ENCODE measurements at regions not wholly inside any gene's neighbourhood (a gene's known extent, or its start where the extent isn't known, plus 50 kb on each side); places are given as distances from the start of the nearest gene placed in this dataset.

- no CpG with 5 or more reads among the region's 9 CpGs for WGBS (ENCODE audit: insufficient coverage, insufficient read length)
- Histone ChIP-seq H3K9me3 (ENCODE audit: control insufficient read depth, insufficient read depth, low read length) (no peaks in the 10 kb centered on the region), H3K27ac (ENCODE audit: low read length) (no peak overlapping the region), H3K36me3 (ENCODE audit: control insufficient read depth, insufficient read depth, low read length) (no peaks in the 10 kb centered on the region), H3K4me3 (ENCODE audit: low read length) (no peak overlapping the region; the same call in 1 of the 2 replicates), H3K27me3 (ENCODE audit: control insufficient read depth, insufficient read depth, low read length) (no peaks in the 10 kb centered on the region), H3K4me1 (ENCODE audit: control insufficient read depth, insufficient read depth, low read length) (0 out of 2 replicates have a peak, but pooled peaks cover 2% of the 10 kb centered on the region)
- no peak for DNase-seq (ENCODE audit: low read depth, low spot score)
Measured at GRCh38 chr18:39842366-39842914, 2112.6 kb upstream of the PIK3C3 start.

GRCh38 chr18:39841482-39842365 is 2113.3 kb upstream of the PIK3C3 start:
- Histone ChIP-seq H3K27ac (ENCODE audit: low read length) (no peak overlapping the region), H3K36me3 (ENCODE audit: control insufficient read depth, insufficient read depth, low read length) (no peaks in the 10 kb centered on the region), H3K4me1 (ENCODE audit: control insufficient read depth, insufficient read depth, low read length) (0 out of 2 replicates have a peak, but pooled peaks cover 2% of the 10 kb centered on the region), H3K9me3 (ENCODE audit: control insufficient read depth, insufficient read depth, low read length) (no peaks in the 10 kb centered on the region), H3K4me3 (ENCODE audit: low read length) (peak overlapping the region; percentile 77; the same call in 1 of the 2 replicates), H3K27me3 (ENCODE audit: control insufficient read depth, insufficient read depth, low read length) (no peaks in the 10 kb centered on the region)
- WGBS (ENCODE audit: insufficient coverage, insufficient read length): no CpG with 5 or more reads among the region's 47 CpGs
- peak; percentile 54 for DNase-seq (ENCODE audit: low read depth, low spot score)

- Histone ChIP-seq H3K9me3 (ENCODE audit: control insufficient read depth, insufficient read depth, low read length) (no peaks in the 10 kb centered on the region), H3K27me3 (ENCODE audit: control insufficient read depth, insufficient read depth, low read length) (no peaks in the 10 kb centered on the region), H3K4me1 (ENCODE audit: control insufficient read depth, insufficient read depth, low read length) (0 out of 2 replicates have a peak, but pooled peaks cover 2% of the 10 kb centered on the region), H3K36me3 (ENCODE audit: control insufficient read depth, insufficient read depth, low read length) (no peaks in the 10 kb centered on the region), H3K27ac (ENCODE audit: low read length) (no peak overlapping the region), H3K4me3 (ENCODE audit: low read length) (peak overlapping the region; percentile 77; the same call in 1 of the 2 replicates)
- no CpG with 5 or more reads among the region's 7 CpGs for WGBS (ENCODE audit: insufficient coverage, insufficient read length)
- DNase-seq (ENCODE audit: low read depth, low spot score): no peak
Measured at GRCh38 chr18:39840856-39841481, 2114.1 kb upstream of the PIK3C3 start.

- Histone ChIP-seq H3K4me1 (ENCODE audit: control insufficient read depth, insufficient read depth, low read length) (0 out of 2 replicates have a peak, but pooled peaks cover 2% of the 10 kb centered on the region), H3K27ac (ENCODE audit: low read length) (no peak overlapping the region), H3K9me3 (ENCODE audit: control insufficient read depth, insufficient read depth, low read length) (no peaks in the 10 kb centered on the region), H3K36me3 (ENCODE audit: control insufficient read depth, insufficient read depth, low read length) (no peaks in the 10 kb centered on the region), H3K4me3 (ENCODE audit: low read length) (no peak overlapping the region), H3K27me3 (ENCODE audit: control insufficient read depth, insufficient read depth, low read length) (no peaks in the 10 kb centered on the region)
- DNase-seq (ENCODE audit: low read depth, low spot score): no peak
- WGBS (ENCODE audit: insufficient coverage, insufficient read length): no CpG with 5 or more reads among the region's 3 CpGs
Measured at GRCh38 chr18:39840406-39840805, 2114.6 kb upstream of the PIK3C3 start.

- Histone ChIP-seq H3K36me3 (ENCODE audit: control insufficient read depth, insufficient read depth, low read length) (no peaks in the 10 kb centered on the region), H3K27ac (ENCODE audit: low read length) (no peak overlapping the region), H3K4me1 (ENCODE audit: control insufficient read depth, insufficient read depth, low read length) (0 out of 2 replicates have a peak, but pooled peaks cover 2% of the 10 kb centered on the region), H3K4me3 (ENCODE audit: low read length) (no peak overlapping the region), H3K27me3 (ENCODE audit: control insufficient read depth, insufficient read depth, low read length) (no peaks in the 10 kb centered on the region), H3K9me3 (ENCODE audit: control insufficient read depth, insufficient read depth, low read length) (no peaks in the 10 kb centered on the region)
- WGBS (ENCODE audit: insufficient coverage, insufficient read length): 100% methylated on average over 1 of the region's 4 CpGs
- no peak for DNase-seq (ENCODE audit: low read depth, low spot score)
Measured at GRCh38 chr18:39839782-39840181, 2115.3 kb upstream of the PIK3C3 start.

- no CpG with 5 or more reads among the region's 3 CpGs for WGBS (ENCODE audit: insufficient coverage, insufficient read length)
- Histone ChIP-seq H3K27me3 (ENCODE audit: control insufficient read depth, insufficient read depth, low read length) (no peaks in the 10 kb centered on the region), H3K27ac (ENCODE audit: low read length) (no peak overlapping the region), H3K4me1 (ENCODE audit: control insufficient read depth, insufficient read depth, low read length) (0 out of 2 replicates have a peak, but pooled peaks cover 2% of the 10 kb centered on the region), H3K4me3 (ENCODE audit: low read length) (no peak overlapping the region), H3K9me3 (ENCODE audit: control insufficient read depth, insufficient read depth, low read length) (no peaks in the 10 kb centered on the region), H3K36me3 (ENCODE audit: control insufficient read depth, insufficient read depth, low read length) (no peaks in the 10 kb centered on the region)
- no peak for DNase-seq (ENCODE audit: low read depth, low spot score)
Measured at GRCh38 chr18:39838831-39839230, 2116.2 kb upstream of the PIK3C3 start.

- no peaks in the 10 kb centered on the region for H3K9me3 ChIP-seq (ENCODE audit: control insufficient read depth, insufficient read depth, low read length)
- WGBS (ENCODE audit: insufficient coverage, insufficient read length): 100% methylated on average over 1 of the region's 4 CpGs
Measured at GRCh38 chr18:39835303-39836030, 2119.6 kb upstream of the PIK3C3 start.

GRCh38 chr18:39834636-39835035 is 2120.4 kb upstream of the PIK3C3 start:
- Histone ChIP-seq H3K9me3 (ENCODE audit: control insufficient read depth, insufficient read depth, low read length) (no peaks in the 10 kb centered on the region), H3K4me1 (ENCODE audit: control insufficient read depth, insufficient read depth, low read length) (no peaks in the 10 kb centered on the region), H3K27ac (ENCODE audit: low read length) (no peak overlapping the region), H3K27me3 (ENCODE audit: control insufficient read depth, insufficient read depth, low read length) (no peaks in the 10 kb centered on the region), H3K36me3 (ENCODE audit: control insufficient read depth, insufficient read depth, low read length) (no peaks in the 10 kb centered on the region), H3K4me3 (ENCODE audit: low read length) (no peak overlapping the region)
- no CpG with 5 or more reads among the region's 4 CpGs for WGBS (ENCODE audit: insufficient coverage, insufficient read length)
- no peak for DNase-seq (ENCODE audit: low read depth, low spot score)

More at GRCh38 chr18:39835303-39836030, 2119.6 kb upstream of the PIK3C3 start:
- H3K27me3 ChIP-seq (ENCODE audit: control insufficient read depth, insufficient read depth, low read length): no peaks in the 10 kb centered on the region
- no peaks in the 10 kb centered on the region for H3K4me1 ChIP-seq (ENCODE audit: control insufficient read depth, insufficient read depth, low read length)
- no peak for DNase-seq (ENCODE audit: low read depth, low spot score)
- no peak overlapping the region for H3K4me3 ChIP-seq (ENCODE audit: low read length)
- H3K27ac ChIP-seq (ENCODE audit: low read length): no peak overlapping the region
- H3K36me3 ChIP-seq (ENCODE audit: control insufficient read depth, insufficient read depth, low read length): no peaks in the 10 kb centered on the region

- no peak for DNase-seq (ENCODE audit: low read depth, low spot score)
- Histone ChIP-seq H3K27me3 (ENCODE audit: control insufficient read depth, insufficient read depth, low read length) (no peaks in the 10 kb centered on the region), H3K27ac (ENCODE audit: low read length) (no peak overlapping the region), H3K9me3 (ENCODE audit: control insufficient read depth, insufficient read depth, low read length) (no peaks in the 10 kb centered on the region), H3K4me3 (ENCODE audit: low read length) (no peak overlapping the region), H3K4me1 (ENCODE audit: control insufficient read depth, insufficient read depth, low read length) (peaks cover 1% of the 10 kb centered on the region; the same call in 1 of the 2 replicates), H3K36me3 (ENCODE audit: control insufficient read depth, insufficient read depth, low read length) (0 out of 2 replicates have a peak, but pooled peaks cover 2% of the 10 kb centered on the region)
- WGBS (ENCODE audit: insufficient coverage, insufficient read length): no CpG with 5 or more reads among the region's 1 CpG
Measured at GRCh38 chr18:39825485-39826150, 2129.4 kb upstream of the PIK3C3 start.
